Mesendoderm (in vitro differentiated cells): ENCODE measurements at regions not wholly inside any gene's neighbourhood (a gene's known extent, or its start where the extent isn't known, plus 50 kb on each side); places are given as distances from the start of the nearest gene placed in this dataset.
"Not testable (repeated sequence)": the region's sequence is repeated elsewhere in the genome, so short reads cannot be mapped to it uniquely, and the experiment has no call there.

ENCODE experiments used
- DNase-seq: peaks from one replicate; pipeline ENCODE4 v3.0.0; 2013
- H2AK5ac ChIP-seq: 2 replicates; pipeline ENCODE4 v1.6.1; 2013; ENCODE audit warnings: low read length, inconsistent platforms
- H2BK120ac ChIP-seq: 2 replicates; pipeline ENCODE4 v1.6.1; 2013; ENCODE audit warnings: low read depth, mild to moderate bottlenecking, low read length, moderate library complexity, mixed read lengths
- H2BK15ac ChIP-seq: replicated peaks from 2 replicates; pipeline ENCODE4 v1.6.1; 2013; ENCODE audit warnings: low read depth, mild to moderate bottlenecking, moderate library complexity
- H2BK5ac ChIP-seq: 2 replicates; pipeline ENCODE4 v1.6.1; 2013; ENCODE audit warnings: low read length, inconsistent platforms
- H3K18ac ChIP-seq: 2 replicates; pipeline ENCODE4 v1.6.1; 2013; ENCODE audit warnings: mild to moderate bottlenecking, low read length, mixed read lengths
- H3K23ac ChIP-seq: one replicate; pipeline ENCODE4 v1.6.1; 2013; ENCODE audit warnings: low read length
- H3K27ac ChIP-seq: 2 replicates; pipeline ENCODE4 v1.5.1; 2013; ENCODE audit warnings: low read depth, mild to moderate bottlenecking, inconsistent platforms, low read length, moderate library complexity
- H3K27me3 ChIP-seq: 2 replicates; pipeline ENCODE4 v1.6.1; 2013; ENCODE audit warnings: low read length, control low read depth, mild to moderate bottlenecking, inconsistent platforms; ENCODE audit not compliant: insufficient read depth, poor library complexity
- H3K36me3 ChIP-seq: 2 replicates; pipeline ENCODE4 v1.6.1; 2013; ENCODE audit warnings: low read length, inconsistent platforms; ENCODE audit not compliant: control insufficient read depth, insufficient read depth
- H3K4ac ChIP-seq: one replicate; pipeline ENCODE4 v1.6.1; 2013; ENCODE audit warnings: low read depth, mild to moderate bottlenecking, low read length, moderate library complexity
- H3K4me1 ChIP-seq: 2 replicates; pipeline ENCODE4 v1.6.1; 2013; ENCODE audit warnings: low read depth, low read length, inconsistent platforms; ENCODE audit not compliant: control insufficient read depth
- H3K4me2 ChIP-seq: 2 replicates; pipeline ENCODE4 v1.6.1; 2013; ENCODE audit warnings: low read length
- H3K4me3 ChIP-seq: 2 replicates; pipeline ENCODE4 v1.5.1; 2013; ENCODE audit warnings: mild to moderate bottlenecking, low read length
- H3K56ac ChIP-seq: one replicate; pipeline ENCODE4 v1.6.1; 2013; ENCODE audit warnings: low read length
- H3K79me1 ChIP-seq: 2 replicates; pipeline ENCODE4 v1.6.1; 2013; ENCODE audit warnings: low read length, inconsistent platforms
- H3K79me2 ChIP-seq: 2 replicates; pipeline ENCODE4 v1.6.1; 2013; ENCODE audit warnings: mild to moderate bottlenecking, low read length; ENCODE audit not compliant: control insufficient read depth, insufficient read depth
- H3K9ac ChIP-seq: 2 replicates; pipeline ENCODE4 v1.6.1; 2013; ENCODE audit warnings: low read length, inconsistent platforms
- H4K5ac ChIP-seq: one replicate; pipeline ENCODE4 v1.6.1; 2013; ENCODE audit warnings: low read length
- H4K8ac ChIP-seq: one replicate; pipeline ENCODE4 v1.6.1; 2013; ENCODE audit warnings: low read depth, mild to moderate bottlenecking, control low read depth, low read length, moderate library complexity
- WGBS: extraction: QIAGEN DNeasy Blood & Tissue Kit; methylation state at CpG from one replicate; pipeline ENCODE4 v1.1.7; 2013; ENCODE audit warnings: low lambda C conversion rate, missing lambda C conversion rate; ENCODE audit not compliant: insufficient coverage; ENCODE audit errors: extremely low coverage; 5-methylcytosine and 5-hydroxymethylcytosine counted together

- Histone ChIP-seq H2BK15ac (no peak overlapping the region), H3K23ac (no peak overlapping the region), H3K79me2 (no peaks in the 10 kb centered on the region), H3K4me3 (no peak overlapping the region), H3K79me1 (no peaks in the 10 kb centered on the region), H4K5ac (no peak overlapping the region), H3K27me3 (no peaks in the 10 kb centered on the region), H3K18ac (no peak overlapping the region), H3K4me2 (no peak overlapping the region), H3K9ac (no peak overlapping the region), H3K4me1 (no peaks in the 10 kb centered on the region), H3K56ac (peak overlapping the region; percentile 42), H3K4ac (no peak overlapping the region), H2BK120ac (no peak overlapping the region), H3K36me3 (no peaks in the 10 kb centered on the region), H3K27ac (no peak overlapping the region), H2AK5ac (no peak overlapping the region), H2BK5ac (no peak overlapping the region), H4K8ac (no peak overlapping the region)
- DNase-seq: no peak
- no CpG with 5 or more reads among the region's 27 CpGs for whole genome bisulfite sequencing
Measured at GRCh38 chr11:70557742-70558485, 159.6 kb downstream of the CTTN start.

- H2AK5ac ChIP-seq: no peak overlapping the region
- no peak overlapping the region for H3K4me2 ChIP-seq
- DNase-seq: no peak
- H3K4me1 ChIP-seq: no peaks in the 10 kb centered on the region
- no peaks in the 10 kb centered on the region for H3K79me2 ChIP-seq
- H3K4ac ChIP-seq: no peak overlapping the region
- no peak overlapping the region for H3K27ac ChIP-seq
- no peaks in the 10 kb centered on the region for H3K79me1 ChIP-seq
- H3K27me3 ChIP-seq: no peaks in the 10 kb centered on the region
- no peak overlapping the region for H3K9ac ChIP-seq
- H4K5ac ChIP-seq: no peak overlapping the region
- no peak overlapping the region for H2BK15ac ChIP-seq
- H3K36me3 ChIP-seq: no peaks in the 10 kb centered on the region
- H3K18ac ChIP-seq: no peak overlapping the region
- H4K8ac ChIP-seq: no peak overlapping the region
- no peak overlapping the region for H3K56ac ChIP-seq
- H2BK5ac ChIP-seq: no peak overlapping the region
- no CpG with 5 or more reads among the region's 17 CpGs for WGBS
- no peak overlapping the region for H2BK120ac ChIP-seq
- no peak overlapping the region for H3K23ac ChIP-seq
- no peak overlapping the region for H3K4me3 ChIP-seq
Measured at GRCh38 chr11:70558681-70559080, 160.4 kb downstream of the CTTN start.

GRCh38 chr11:70559516-70559915, 161.2 kb downstream of the CTTN start:
- H3K56ac ChIP-seq: no peak overlapping the region
- H3K9ac ChIP-seq: no peak overlapping the region
- no peak overlapping the region for H2BK5ac ChIP-seq
- H3K4me1 ChIP-seq: no peaks in the 10 kb centered on the region
- no peak overlapping the region for H3K4me2 ChIP-seq
- no peak overlapping the region for H2BK15ac ChIP-seq
- H3K36me3 ChIP-seq: no peaks in the 10 kb centered on the region
- H2AK5ac ChIP-seq: no peak overlapping the region
- H3K79me2 ChIP-seq: no peaks in the 10 kb centered on the region
- no peaks in the 10 kb centered on the region for H3K27me3 ChIP-seq
- no peak for DNase-seq
- H4K5ac ChIP-seq: no peak overlapping the region
- no peaks in the 10 kb centered on the region for H3K79me1 ChIP-seq
- no CpG with 5 or more reads among the region's 10 CpGs for WGBS
- H3K4ac ChIP-seq: no peak overlapping the region
- H3K23ac ChIP-seq: no peak overlapping the region
- no peak overlapping the region for H2BK120ac ChIP-seq
- H3K27ac ChIP-seq: no peak overlapping the region
- no peak overlapping the region for H3K4me3 ChIP-seq
- H3K18ac ChIP-seq: no peak overlapping the region
- H4K8ac ChIP-seq: no peak overlapping the region

- not testable (repeated sequence) for H3K36me3 ChIP-seq, H3K27ac ChIP-seq, H3K4ac ChIP-seq, H3K9ac ChIP-seq, H3K79me2 ChIP-seq, H3K56ac ChIP-seq, H2AK5ac ChIP-seq, H2BK5ac ChIP-seq, H4K8ac ChIP-seq, H3K18ac ChIP-seq, H3K4me3 ChIP-seq, H2BK120ac ChIP-seq, H3K27me3 ChIP-seq, H3K79me1 ChIP-seq, H4K5ac ChIP-seq, H2BK15ac ChIP-seq, DNase-seq, H3K4me1 ChIP-seq, H3K23ac ChIP-seq, H3K4me2 ChIP-seq
- WGBS: no CpG with 5 or more reads among the region's 13 CpGs
Measured at GRCh38 chr11:70560621-70561020, 162.3 kb downstream of the CTTN start.

GRCh38 chr11:70566768-70567530, 168.6 kb downstream of the CTTN start:
- H3K36me3 ChIP-seq: no peaks in the 10 kb centered on the region
- peaks cover 9% of the 10 kb centered on the region for H3K4me1 ChIP-seq
- no peak overlapping the region for H3K56ac ChIP-seq
- no peak overlapping the region for H2BK5ac ChIP-seq
- H3K9ac ChIP-seq: no peak overlapping the region
- no peak overlapping the region for H3K4me2 ChIP-seq
- H3K27me3 ChIP-seq: no peaks in the 10 kb centered on the region
- H2AK5ac ChIP-seq: no peak overlapping the region
- no peak overlapping the region for H3K18ac ChIP-seq
- no peak overlapping the region for H3K27ac ChIP-seq
- no peaks in the 10 kb centered on the region for H3K79me2 ChIP-seq
- no peak for DNase-seq
- no peak overlapping the region for H4K8ac ChIP-seq
- H4K5ac ChIP-seq: no peak overlapping the region
- no peak overlapping the region for H3K4me3 ChIP-seq
- no peak overlapping the region for H3K23ac ChIP-seq
- no peak overlapping the region for H2BK15ac ChIP-seq
- no peaks in the 10 kb centered on the region for H3K79me1 ChIP-seq
- H3K4ac ChIP-seq: no peak overlapping the region
- WGBS: no CpG with 5 or more reads among the region's 17 CpGs
- no peak overlapping the region for H2BK120ac ChIP-seq
